ENCODE measurements at regions not wholly inside any gene's neighbourhood (a gene's known extent, or its start where the extent isn't known, plus 50 kb on each side); places are given as distances from the start of the nearest gene placed in this dataset.
A peak's percentile ranks its signal among the peaks of the same experiment; 100 is the strongest.
"Not testable (repeated sequence)": the region's sequence is repeated elsewhere in the genome, so short reads cannot be mapped to it uniquely, and the experiment has no call there.

- ChIA-PET POLR2A (ENCODE audit: low non-redundant PET) (no interaction called here), CTCF (no interaction called here)
- no peak for TF ChIP-seq CTCF (conservative IDR thresholded peaks at IDR 0.05; ENCODE audit: low read depth)
- H3K27ac ChIP-seq, result no peak overlapping the region
- DNase-seq (ENCODE audit: low spot score), result peak; percentile 0
Measured at GRCh38 chr2:89849731-89850130, 1158.3 kb downstream of the RPIA start.

GRCh38 chr2:89850481-89850880 lies 1159.0 kb downstream of the RPIA start:
- no peak overlapping the region for H3K27ac ChIP-seq
- CTCF ChIA-PET, result no interaction called here
- POLR2A ChIA-PET (ENCODE audit: low non-redundant PET), result no interaction called here
- TF ChIP-seq CTCF (conservative IDR thresholded peaks at IDR 0.05; ENCODE audit: low read depth), result no peak
- DNase-seq (ENCODE audit: low spot score), result peak; percentile 0

GRCh38 chr2:89850881-89851582 lies 1159.6 kb downstream of the RPIA start:
- peak; percentile 0 for DNase-seq (ENCODE audit: low spot score)
- no peak for TF ChIP-seq CTCF (conservative IDR thresholded peaks at IDR 0.05; ENCODE audit: low read depth)
- POLR2A ChIA-PET (ENCODE audit: low non-redundant PET), result no interaction called here
- CTCF ChIA-PET, result no interaction called here
- no peak overlapping the region for H3K27ac ChIP-seq

GRCh38 chr2:89851583-89851905 lies 1160.1 kb downstream of the RPIA start:
- POLR2A ChIA-PET (ENCODE audit: low non-redundant PET), result no interaction called here
- CTCF ChIA-PET, result no interaction called here
- no peak for TF ChIP-seq CTCF (conservative IDR thresholded peaks at IDR 0.05; ENCODE audit: low read depth)
- no peak overlapping the region for H3K27ac ChIP-seq
- no peak for DNase-seq (ENCODE audit: low spot score)

DNA sequence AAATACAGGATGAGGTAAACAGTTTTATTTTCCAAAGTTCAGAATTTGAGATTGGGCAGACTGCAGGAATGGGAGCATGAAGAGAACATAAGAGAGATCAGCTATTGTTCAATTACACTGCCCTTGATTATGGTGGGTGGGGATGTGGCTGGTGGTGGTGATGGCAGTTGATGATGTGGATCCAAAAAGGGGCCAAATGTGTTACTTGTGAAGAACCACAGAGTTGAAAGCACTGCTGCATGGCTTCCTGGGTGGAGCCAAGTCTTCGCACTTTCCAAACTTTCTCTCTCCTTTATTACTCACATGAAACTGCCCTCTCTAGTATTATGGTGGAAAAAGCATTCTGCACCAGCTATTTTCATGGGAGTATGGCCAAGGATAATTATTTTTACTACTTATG lies 1162.0 kb downstream of the RPIA start:
- DNase-seq (ENCODE audit: low spot score); H3K27ac ChIP-seq; CTCF ChIA-PET; POLR2A ChIA-PET (ENCODE audit: low non-redundant PET): not testable (repeated sequence)

DNA sequence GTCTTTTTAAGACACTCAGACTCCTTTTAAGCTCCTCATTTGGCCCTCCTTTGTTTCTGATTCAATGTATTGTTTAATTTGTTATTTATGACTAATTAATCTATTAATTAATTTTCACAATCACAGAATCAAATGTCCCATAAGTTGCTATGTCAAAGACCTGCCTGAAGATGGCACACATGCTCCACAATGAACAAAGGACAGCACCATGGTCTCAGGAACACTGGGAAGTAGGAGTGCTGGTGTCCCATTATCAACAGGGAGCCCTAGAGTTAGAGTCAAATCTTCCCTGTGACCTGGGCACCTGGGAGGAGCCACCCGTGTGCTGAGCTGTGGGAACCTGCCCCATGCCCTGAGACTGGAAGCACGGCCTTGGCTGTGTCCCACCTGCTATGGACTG lies 1164.3 kb downstream of the RPIA start:
- DNase-seq (ENCODE audit: low spot score); H3K27ac ChIP-seq; CTCF ChIA-PET; POLR2A ChIA-PET (ENCODE audit: low non-redundant PET): not testable (repeated sequence)

DNA sequence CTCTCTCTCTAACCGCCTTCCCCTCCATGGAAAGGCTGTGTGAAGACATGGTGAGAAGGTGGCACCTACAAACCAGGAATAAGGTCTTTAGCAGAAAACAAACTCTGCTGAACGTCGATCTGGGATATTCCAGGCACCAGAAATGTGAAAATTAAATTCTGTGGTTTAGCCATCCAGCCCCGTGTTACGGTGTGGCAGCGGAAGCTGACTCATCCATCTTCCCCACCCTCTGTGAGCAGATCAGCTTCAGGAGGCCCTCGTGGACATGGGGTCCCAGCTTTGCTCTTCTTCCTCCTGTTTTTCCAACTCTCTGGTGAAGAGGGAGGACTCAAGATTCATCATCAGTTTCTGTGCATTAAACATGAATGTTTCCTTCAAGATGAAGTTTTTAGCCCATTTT lies 1164.8 kb downstream of the RPIA start:
- DNase-seq (ENCODE audit: low spot score); CTCF ChIA-PET; POLR2A ChIA-PET (ENCODE audit: low non-redundant PET); H3K27ac ChIP-seq: not testable (repeated sequence)

- DNase-seq (ENCODE audit: low spot score); H3K27ac ChIP-seq; POLR2A ChIA-PET (ENCODE audit: low non-redundant PET); CTCF ChIA-PET: not testable (repeated sequence)
Measured at GRCh38 chr2:89862164-89862563, 1170.7 kb downstream of the RPIA start.

DNA sequence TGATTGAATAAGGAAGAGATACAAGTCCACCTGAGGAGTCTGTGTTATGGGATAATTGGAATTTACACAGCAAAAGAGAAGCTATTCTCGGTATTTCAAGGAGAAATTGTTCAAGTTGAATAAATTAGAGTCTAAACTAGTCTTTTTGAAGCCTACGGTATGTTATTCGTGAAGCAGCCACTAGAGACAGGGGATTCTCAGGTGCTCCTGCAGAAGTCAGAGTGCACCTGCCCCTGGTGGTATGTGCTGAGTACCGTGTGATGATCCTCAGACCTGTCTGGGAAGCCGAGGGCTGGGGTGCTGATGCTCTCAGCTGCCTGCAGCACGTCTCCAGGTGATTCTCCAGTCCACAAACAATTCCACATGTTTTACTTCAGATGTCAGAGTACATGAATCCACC lies 1171.7 kb downstream of the RPIA start:
- CTCF ChIA-PET; DNase-seq (ENCODE audit: low spot score); H3K27ac ChIP-seq; POLR2A ChIA-PET (ENCODE audit: low non-redundant PET): not testable (repeated sequence)

DNA sequence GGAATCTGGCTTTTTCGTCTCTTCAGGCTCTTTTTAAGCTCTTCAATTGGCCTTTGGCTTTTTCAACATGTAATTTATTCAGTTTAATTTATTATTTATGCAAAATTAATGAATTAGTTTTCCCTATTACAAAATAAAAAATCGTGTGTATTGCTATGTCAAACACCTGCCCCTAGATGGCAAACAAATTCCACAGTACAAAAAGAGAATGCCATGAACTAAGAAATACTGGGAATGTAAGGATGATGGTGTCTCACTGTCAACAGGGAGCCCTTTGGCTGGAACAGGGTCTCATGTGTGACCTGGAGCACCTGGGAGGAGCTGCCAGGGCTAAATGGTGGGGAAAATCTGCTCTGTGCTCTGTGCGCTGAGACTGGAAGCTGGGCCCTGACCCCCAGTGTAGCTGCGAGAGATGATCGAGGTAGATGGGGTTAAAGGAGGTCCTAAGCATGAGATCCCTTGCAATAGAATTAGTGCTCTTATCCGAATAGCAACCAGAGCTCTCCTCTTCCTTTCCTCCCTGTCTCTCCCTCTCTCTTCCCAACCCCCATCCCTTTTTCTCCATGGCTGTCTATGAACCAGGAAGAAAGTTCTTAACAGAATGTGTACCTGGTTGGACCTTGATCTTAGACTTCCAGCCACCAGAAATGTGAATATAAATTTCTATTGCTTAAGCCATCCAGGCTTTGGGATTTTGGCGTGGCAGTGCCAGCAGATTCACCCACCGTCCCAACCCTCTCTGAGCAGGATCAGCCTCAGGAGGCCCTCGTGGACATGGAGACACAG lies 1183.5 kb downstream of the RPIA start:
- H3K27ac ChIP-seq; POLR2A ChIA-PET (ENCODE audit: low non-redundant PET); DNase-seq (ENCODE audit: low spot score); CTCF ChIA-PET: not testable (repeated sequence)

- DNase-seq (ENCODE audit: low spot score); H3K27ac ChIP-seq; POLR2A ChIA-PET (ENCODE audit: low non-redundant PET); CTCF ChIA-PET: not testable (repeated sequence)
Measured at GRCh38 chr2:89876445-89876844, 1185.0 kb downstream of the RPIA start.

DNA sequence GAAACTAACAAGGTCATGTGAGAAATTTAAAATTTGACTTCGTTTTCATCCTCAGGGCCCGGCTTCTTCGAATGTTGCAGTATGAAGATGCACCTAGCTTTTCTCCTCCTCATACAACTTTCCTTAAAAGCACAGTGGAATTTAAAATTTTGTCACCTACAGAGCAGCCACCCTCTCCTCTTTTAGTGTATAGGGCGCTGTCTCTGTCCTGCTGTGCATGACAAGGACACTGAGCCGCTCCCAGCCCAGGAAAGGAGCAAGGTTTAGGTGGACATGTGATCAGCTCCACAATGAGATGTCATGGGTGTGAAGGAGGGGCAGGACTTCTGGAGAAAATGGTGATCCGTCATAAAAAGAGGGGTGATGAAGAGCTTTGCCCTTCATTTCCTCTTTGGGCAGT lies 1185.4 kb downstream of the RPIA start:
- POLR2A ChIA-PET (ENCODE audit: low non-redundant PET); H3K27ac ChIP-seq; CTCF ChIA-PET; DNase-seq (ENCODE audit: low spot score): not testable (repeated sequence)

- POLR2A ChIA-PET (ENCODE audit: low non-redundant PET); CTCF ChIA-PET: not testable (repeated sequence)
Measured at GRCh38 chr2:89882880-89883279, 1191.4 kb downstream of the RPIA start.

More at GRCh38 chr2:89882880-89883279, 1191.4 kb downstream of the RPIA start:
- H3K27ac ChIP-seq; DNase-seq (ENCODE audit: low spot score): not testable (repeated sequence)
